Esophagus squamous epithelium (tissue), 4 donors: ENCODE measurements at regions not wholly inside any gene's neighbourhood (a gene's known extent, or its start where the extent isn't known, plus 50 kb on each side); places are given as distances from the start of the nearest gene placed in this dataset.

Source experiments
- POLR2A ChIP-seq, 4 donors: fragments of 450-650 bp; IDR thresholded peaks; one replicate each; pipeline ENCODE4 v1.6.1; 2017; ENCODE audit warnings: antibody characterized with exemption in 4 of 4, mild to moderate bottlenecking in 4 of 4, moderate library complexity in 3 of 4
- TF ChIP-seq, protein P1 (sequence below), 6 experiments: fragments of 450-650 bp in 4 of 6; fragments of 200-600 bp in 2 of 6; sonication (generic) in 2 of 6; IDR thresholded peaks; one replicate each; pipeline ENCODE4 v1.5.1; 2016 to 2019; ENCODE audit warnings: antibody characterized with exemption in 6 of 6, mild to moderate bottlenecking in 4 of 6, moderate library complexity in 4 of 6

DNA sequence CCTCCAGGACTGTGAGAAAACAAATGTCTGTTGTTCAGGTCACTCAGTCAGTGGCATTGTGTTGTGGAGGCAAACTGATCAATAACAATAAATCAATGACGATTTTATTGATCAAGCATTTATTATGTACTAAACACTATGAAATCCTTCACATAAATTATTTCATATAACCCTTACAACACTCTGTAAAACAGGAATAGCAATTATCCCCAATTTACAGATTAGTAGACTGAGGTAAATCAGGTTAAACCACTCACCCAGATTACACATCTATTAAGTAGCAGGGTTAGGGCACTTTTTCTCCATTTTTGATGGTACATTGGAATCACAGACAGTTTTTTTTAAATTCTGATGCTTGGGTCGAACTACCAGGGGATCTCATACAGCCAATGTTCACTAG is 372.8 kb upstream of the MAF start:
- TF ChIP-seq, protein P1, sequence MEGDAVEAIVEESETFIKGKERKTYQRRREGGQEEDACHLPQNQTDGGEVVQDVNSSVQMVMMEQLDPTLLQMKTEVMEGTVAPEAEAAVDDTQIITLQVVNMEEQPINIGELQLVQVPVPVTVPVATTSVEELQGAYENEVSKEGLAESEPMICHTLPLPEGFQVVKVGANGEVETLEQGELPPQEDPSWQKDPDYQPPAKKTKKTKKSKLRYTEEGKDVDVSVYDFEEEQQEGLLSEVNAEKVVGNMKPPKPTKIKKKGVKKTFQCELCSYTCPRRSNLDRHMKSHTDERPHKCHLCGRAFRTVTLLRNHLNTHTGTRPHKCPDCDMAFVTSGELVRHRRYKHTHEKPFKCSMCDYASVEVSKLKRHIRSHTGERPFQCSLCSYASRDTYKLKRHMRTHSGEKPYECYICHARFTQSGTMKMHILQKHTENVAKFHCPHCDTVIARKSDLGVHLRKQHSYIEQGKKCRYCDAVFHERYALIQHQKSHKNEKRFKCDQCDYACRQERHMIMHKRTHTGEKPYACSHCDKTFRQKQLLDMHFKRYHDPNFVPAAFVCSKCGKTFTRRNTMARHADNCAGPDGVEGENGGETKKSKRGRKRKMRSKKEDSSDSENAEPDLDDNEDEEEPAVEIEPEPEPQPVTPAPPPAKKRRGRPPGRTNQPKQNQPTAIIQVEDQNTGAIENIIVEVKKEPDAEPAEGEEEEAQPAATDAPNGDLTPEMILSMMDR (IDR thresholded peaks at IDR 0.05), result no peak
- no peak for TF ChIP-seq POLR2A (IDR thresholded peaks at IDR 0.05)
